OCI-LY7 (cell line): ENCODE measurements at regions not wholly inside any gene's neighbourhood (a gene's known extent, or its start where the extent isn't known, plus 50 kb on each side); places are given as distances from the start of the nearest gene placed in this dataset.
"Not testable (repeated sequence)": the region's sequence is repeated elsewhere in the genome, so short reads cannot be mapped to it uniquely, and the experiment has no call there.

ENCODE experiments used
- EZH2phosphoT487 ChIP-seq: fragments of 200-600 bp; sonication (generic); IDR thresholded peaks from 2 replicates; pipeline ENCODE4 v1.6.1; 2018; ENCODE audit warnings: low read depth, borderline replicate concordance, mild to moderate bottlenecking, mixed run types, antibody characterized with exemption, low read length, moderate library complexity, mixed read lengths
- TF ChIP-seq, protein P1 (sequence below): fragments of 200-600 bp; sonication (generic); conservative IDR thresholded peaks from 2 replicates; pipeline ENCODE4 v1.5.1; 2014; ENCODE audit warnings: mild to moderate bottlenecking, antibody characterized with exemption, low read length, moderate library complexity, mixed read lengths

DNA sequence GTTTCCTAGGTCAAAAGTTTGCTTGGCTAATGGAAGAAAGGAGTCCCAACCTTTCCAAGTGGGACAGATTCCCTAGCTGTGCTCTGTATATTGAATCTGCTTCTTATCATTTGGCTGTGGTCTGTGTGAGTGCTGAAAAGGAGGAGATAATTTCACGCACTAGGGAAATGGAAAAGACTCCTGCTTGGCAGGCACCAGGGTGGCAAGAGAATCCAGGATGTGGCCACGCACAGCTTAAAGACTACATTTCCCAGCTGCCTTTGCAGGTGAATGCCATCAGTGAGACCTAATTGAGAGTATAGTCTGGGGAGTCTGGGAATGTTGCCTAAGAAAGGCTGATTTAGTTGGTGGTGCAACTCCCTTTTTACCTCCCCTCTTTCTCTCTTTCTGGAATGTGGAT, 253.5 kb upstream of the PLGLB1 start:
- TF ChIP-seq, protein P1, sequence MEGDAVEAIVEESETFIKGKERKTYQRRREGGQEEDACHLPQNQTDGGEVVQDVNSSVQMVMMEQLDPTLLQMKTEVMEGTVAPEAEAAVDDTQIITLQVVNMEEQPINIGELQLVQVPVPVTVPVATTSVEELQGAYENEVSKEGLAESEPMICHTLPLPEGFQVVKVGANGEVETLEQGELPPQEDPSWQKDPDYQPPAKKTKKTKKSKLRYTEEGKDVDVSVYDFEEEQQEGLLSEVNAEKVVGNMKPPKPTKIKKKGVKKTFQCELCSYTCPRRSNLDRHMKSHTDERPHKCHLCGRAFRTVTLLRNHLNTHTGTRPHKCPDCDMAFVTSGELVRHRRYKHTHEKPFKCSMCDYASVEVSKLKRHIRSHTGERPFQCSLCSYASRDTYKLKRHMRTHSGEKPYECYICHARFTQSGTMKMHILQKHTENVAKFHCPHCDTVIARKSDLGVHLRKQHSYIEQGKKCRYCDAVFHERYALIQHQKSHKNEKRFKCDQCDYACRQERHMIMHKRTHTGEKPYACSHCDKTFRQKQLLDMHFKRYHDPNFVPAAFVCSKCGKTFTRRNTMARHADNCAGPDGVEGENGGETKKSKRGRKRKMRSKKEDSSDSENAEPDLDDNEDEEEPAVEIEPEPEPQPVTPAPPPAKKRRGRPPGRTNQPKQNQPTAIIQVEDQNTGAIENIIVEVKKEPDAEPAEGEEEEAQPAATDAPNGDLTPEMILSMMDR: not testable (repeated sequence)
- TF ChIP-seq EZH2phosphoT487: not testable (repeated sequence)
